MCF 10A (cell line): ENCODE measurements at regions not wholly inside any gene's neighbourhood (a gene's known extent, or its start where the extent isn't known, plus 50 kb on each side); places are given as distances from the start of the nearest gene placed in this dataset.
A peak's percentile ranks its signal among the peaks of the same experiment; 100 is the strongest.

Experiments
- BruUV-seq: library from RNA; stranded (reverse); fragments of 400-500 nt; replicated peaks from 2 replicates; lab custom pipeline; 2021; lab: Mats Ljungman, UMichigan
- CTCF ChIA-PET: fragments of 300-600 bp; sonication (Branson Sonifier 250); formaldehyde crosslinking; extraction: SDS; loops from one replicate; lab custom pipeline; 2021; ENCODE audit warnings: antibody characterized with exemption, inconsistent platforms; lab: Yijun Ruan, JAX
- POLR2A ChIA-PET: fragments of 300-600, 350-650 bp; sonication (Branson Sonifier 250); formaldehyde crosslinking; extraction: SDS; loops from one replicate; lab custom pipeline; 2020; ENCODE audit warnings: antibody characterized with exemption, inconsistent platforms; lab: Yijun Ruan, JAX
- DNase-seq: peaks from one replicate; pipeline ENCODE4 v3.0.0-alpha.2; 2018; ENCODE audit not compliant: unreplicated experiment
- H3K27ac Mint-ChIP-seq: one replicate; pipeline ENCODE4 v1.8.0; 2022; ENCODE audit warnings: mild to moderate bottlenecking, low read depth, mixed read lengths; ENCODE audit not compliant: unreplicated experiment
- H3K27me3 Mint-ChIP-seq: one replicate; pipeline ENCODE4 v1.8.0; 2022; ENCODE audit warnings: mixed read lengths; ENCODE audit not compliant: insufficient read depth, unreplicated experiment
- H3K36me3 Mint-ChIP-seq: one replicate; pipeline ENCODE4 v1.8.0; 2022; ENCODE audit warnings: mild to moderate bottlenecking, moderate library complexity, mixed read lengths; ENCODE audit not compliant: insufficient read depth, unreplicated experiment
- H3K4me1 Mint-ChIP-seq: one replicate; pipeline ENCODE4 v1.8.0; 2022; ENCODE audit warnings: mixed read lengths; ENCODE audit not compliant: insufficient read depth, unreplicated experiment
- H3K4me3 Mint-ChIP-seq: one replicate; pipeline ENCODE4 v1.8.0; 2022; ENCODE audit warnings: mild to moderate bottlenecking, moderate library complexity, mixed read lengths; ENCODE audit not compliant: unreplicated experiment
- H3K9me3 Mint-ChIP-seq: one replicate; pipeline ENCODE4 v1.8.0; 2022; ENCODE audit warnings: mixed read lengths; ENCODE audit not compliant: unreplicated experiment
- intact Hi-C: fragments of 100-400 bp; cut with micrococcal nuclease; formaldehyde crosslinking; loops from 2 replicates; pipeline ENCODE4 v1.14.1; 2022
- TF ChIP-seq, protein P1 (sequence below): fragments of 200-600 bp; IDR thresholded peaks from one replicate; pipeline ENCODE4 v1.8.0; 2022; ENCODE audit warnings: antibody characterized with exemption, mild to moderate bottlenecking; ENCODE audit not compliant: unreplicated experiment

DNA sequence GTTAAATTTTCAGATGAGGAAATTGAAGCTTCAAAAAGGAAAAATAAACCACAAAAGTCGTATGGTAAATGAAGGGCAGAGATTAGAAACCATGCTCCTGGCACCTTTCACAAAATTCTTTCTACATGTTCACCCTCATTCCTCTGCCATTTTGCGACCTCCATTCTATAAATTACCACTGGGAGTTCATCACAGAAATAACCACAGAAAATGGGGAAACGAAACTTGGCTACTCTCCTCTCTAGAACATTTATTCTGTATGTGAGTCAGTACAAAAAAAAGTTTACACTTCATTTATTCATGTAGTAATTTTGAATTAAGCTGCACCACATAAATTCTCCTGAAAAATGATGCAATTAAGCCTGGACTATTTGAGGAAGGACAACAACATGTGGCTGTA, 320.9 kb upstream of the C1orf87 start:
- BruUV-seq, result no TSS peak
- ChIA-PET CTCF (interaction anchor here (0.7 kb wide), 1 partner anchor 99 kb away, joined by 4 read pairs; no protein-coding TSS in a partner anchor), POLR2A (no interaction called here)
- Mint-ChIP-seq H3K27me3 (peaks cover 9% of the 10 kb centered on the region), H3K27ac (no peak overlapping the region), H3K4me3 (no peak overlapping the region), H3K36me3 (no peaks in the 10 kb centered on the region), H3K9me3 (no peaks in the 10 kb centered on the region), H3K4me1 (no peaks in the 10 kb centered on the region)
- intact Hi-C loops, result no loop called here
- TF ChIP-seq, protein P1, sequence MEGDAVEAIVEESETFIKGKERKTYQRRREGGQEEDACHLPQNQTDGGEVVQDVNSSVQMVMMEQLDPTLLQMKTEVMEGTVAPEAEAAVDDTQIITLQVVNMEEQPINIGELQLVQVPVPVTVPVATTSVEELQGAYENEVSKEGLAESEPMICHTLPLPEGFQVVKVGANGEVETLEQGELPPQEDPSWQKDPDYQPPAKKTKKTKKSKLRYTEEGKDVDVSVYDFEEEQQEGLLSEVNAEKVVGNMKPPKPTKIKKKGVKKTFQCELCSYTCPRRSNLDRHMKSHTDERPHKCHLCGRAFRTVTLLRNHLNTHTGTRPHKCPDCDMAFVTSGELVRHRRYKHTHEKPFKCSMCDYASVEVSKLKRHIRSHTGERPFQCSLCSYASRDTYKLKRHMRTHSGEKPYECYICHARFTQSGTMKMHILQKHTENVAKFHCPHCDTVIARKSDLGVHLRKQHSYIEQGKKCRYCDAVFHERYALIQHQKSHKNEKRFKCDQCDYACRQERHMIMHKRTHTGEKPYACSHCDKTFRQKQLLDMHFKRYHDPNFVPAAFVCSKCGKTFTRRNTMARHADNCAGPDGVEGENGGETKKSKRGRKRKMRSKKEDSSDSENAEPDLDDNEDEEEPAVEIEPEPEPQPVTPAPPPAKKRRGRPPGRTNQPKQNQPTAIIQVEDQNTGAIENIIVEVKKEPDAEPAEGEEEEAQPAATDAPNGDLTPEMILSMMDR, result no peak
- no peak for DNase-seq

DNA sequence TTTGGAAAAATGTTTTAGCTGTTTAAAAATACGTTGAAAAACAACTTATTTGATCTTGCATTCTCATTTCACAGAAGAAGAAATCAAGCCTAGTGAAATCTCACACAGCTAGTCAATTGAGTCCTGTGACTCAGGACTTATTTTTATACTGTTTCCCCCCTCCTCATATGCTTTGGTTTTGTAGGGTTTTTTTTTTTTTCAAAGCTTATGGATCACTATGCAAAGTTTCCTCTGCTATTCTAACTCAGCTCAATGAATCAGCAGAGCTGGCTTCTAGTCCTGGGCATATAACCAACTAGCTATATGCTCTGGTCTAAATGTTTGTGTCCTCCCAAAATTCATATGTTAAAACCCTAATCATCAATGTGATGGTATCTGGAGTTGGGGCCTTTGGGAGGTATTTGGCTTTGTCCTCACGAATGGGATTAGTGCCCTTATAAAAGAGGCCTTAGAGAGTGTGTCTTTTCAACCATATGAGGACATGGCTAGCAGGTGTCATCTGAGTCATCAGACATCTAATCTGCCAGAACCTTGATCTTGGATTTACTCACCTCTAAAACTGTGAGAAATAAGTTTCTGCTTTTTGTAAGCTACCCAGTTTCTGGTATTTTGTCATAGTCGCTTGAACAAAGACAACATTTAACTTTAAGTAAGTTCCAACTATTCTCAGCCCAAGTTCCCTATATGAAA, 317.2 kb upstream of the C1orf87 start:
- intact Hi-C loops, result no loop called here
- no peaks in the 10 kb centered on the region for H3K9me3 Mint-ChIP-seq
- no peak for DNase-seq
- H3K4me1 Mint-ChIP-seq, result no peaks in the 10 kb centered on the region
- no TSS peak for BruUV-seq
- H3K27me3 Mint-ChIP-seq, result peaks cover 12% of the 10 kb centered on the region
- ChIA-PET CTCF (interaction anchor here (0.6 to 0.7 kb wide), 2 partner anchors 145 to 655 kb away, joined by 4 read pairs; no protein-coding TSS in a partner anchor), POLR2A (no interaction called here)
- no peak overlapping the region for H3K4me3 Mint-ChIP-seq
- no peak overlapping the region for H3K27ac Mint-ChIP-seq
- H3K36me3 Mint-ChIP-seq, result no peaks in the 10 kb centered on the region
- TF ChIP-seq, protein P1, result no peak

DNA sequence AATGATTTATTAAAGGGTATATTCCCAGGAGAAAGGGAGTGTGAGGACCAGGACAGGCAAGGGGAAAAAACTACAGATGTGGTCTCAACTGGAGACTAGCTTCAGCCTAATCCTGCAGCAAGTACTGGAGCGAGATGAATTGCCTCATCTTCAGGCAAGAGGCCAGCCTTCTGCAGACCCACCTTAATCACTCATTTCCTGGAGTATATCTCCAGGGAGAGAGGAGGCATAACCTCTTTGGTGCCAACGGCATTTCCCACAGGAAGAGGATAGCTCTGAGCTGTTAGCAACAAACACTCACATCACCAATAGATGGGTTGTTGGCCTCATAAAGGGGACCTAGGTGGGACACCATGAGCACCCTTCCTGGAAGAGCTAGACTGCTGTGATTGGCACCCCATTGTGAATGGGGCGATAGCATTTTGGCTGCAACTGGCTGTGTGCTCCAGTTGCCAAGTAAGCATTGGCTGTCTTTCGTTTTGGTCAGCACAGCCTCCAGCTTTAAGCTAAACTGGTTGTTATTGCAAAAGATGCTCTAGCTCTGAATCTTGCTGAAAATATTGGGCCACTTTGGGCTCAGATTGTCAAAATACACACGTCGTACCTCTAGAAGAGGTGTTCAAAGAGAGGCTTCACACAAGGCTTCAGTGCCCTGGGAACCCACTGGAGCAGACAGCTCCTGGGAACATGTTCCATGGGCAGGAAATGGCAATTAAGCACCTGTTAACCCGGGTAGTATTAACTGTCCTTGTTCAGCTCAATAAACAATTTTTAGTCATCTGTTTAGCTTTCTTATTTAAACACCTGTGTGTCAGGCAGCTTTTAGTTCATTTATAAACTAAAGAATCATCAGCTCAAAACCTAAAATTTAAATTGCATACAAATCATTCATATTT, 314.8 kb upstream of the C1orf87 start:
- H3K27me3 Mint-ChIP-seq, result peaks cover 12% of the 10 kb centered on the region
- DNase-seq, result peak; percentile 69
- TF ChIP-seq, protein P1, result no peak
- no peaks in the 10 kb centered on the region for H3K36me3 Mint-ChIP-seq
- no peak overlapping the region for H3K4me3 Mint-ChIP-seq
- no peaks in the 10 kb centered on the region for H3K4me1 Mint-ChIP-seq
- intact Hi-C loops, result no loop called here
- POLR2A ChIA-PET, result no interaction called here
- no peaks in the 10 kb centered on the region for H3K9me3 Mint-ChIP-seq
- CTCF ChIA-PET, result no interaction called here
- BruUV-seq, result no TSS peak
- H3K27ac Mint-ChIP-seq, result no peak overlapping the region

DNA sequence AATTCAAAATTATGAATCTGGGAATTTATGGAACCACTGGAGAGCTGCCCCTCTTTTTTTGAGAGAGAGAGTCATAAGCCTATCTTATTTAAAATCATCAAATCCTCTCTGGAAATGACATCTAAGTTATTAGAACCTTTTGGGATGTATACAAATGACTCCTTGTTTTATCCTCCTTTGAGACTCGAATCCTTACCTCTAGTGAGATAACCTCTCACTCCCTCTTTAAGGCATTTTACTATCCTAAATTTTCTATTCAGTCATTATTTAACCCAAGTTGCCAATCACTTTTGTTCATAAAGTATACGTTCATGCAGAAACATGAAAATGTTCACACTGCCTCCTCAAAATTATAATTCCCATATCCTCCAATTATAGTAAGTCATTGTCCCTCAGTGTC, 313.6 kb upstream of the C1orf87 start:
- ChIA-PET CTCF (no interaction called here), POLR2A (no interaction called here)
- intact Hi-C loops, result no loop called here
- no peak overlapping the region for H3K4me3 Mint-ChIP-seq
- H3K4me1 Mint-ChIP-seq, result no peaks in the 10 kb centered on the region
- DNase-seq, result no peak
- H3K27me3 Mint-ChIP-seq, result peaks cover 12% of the 10 kb centered on the region
- no TSS peak for BruUV-seq
- TF ChIP-seq, protein P1, result no peak
- no peaks in the 10 kb centered on the region for H3K36me3 Mint-ChIP-seq
- no peaks in the 10 kb centered on the region for H3K9me3 Mint-ChIP-seq
- no peak overlapping the region for H3K27ac Mint-ChIP-seq
